Gastroesophageal sphincter (tissue), 3 donors: ENCODE measurements at regions not wholly inside any gene's neighbourhood (a gene's known extent, or its start where the extent isn't known, plus 50 kb on each side); places are given as distances from the start of the nearest gene placed in this dataset.

Source experiments
- POLR2A ChIP-seq, 2 donors: fragments of 450-650 bp; IDR thresholded peaks; one replicate each; pipeline ENCODE4 v1.6.1; 2017; ENCODE audit warnings: antibody characterized with exemption in 2 of 2, mild to moderate bottlenecking in 2 of 2, moderate library complexity in 1 of 2
- POLR2AphosphoS5 ChIP-seq: sonication (generic); formaldehyde crosslinking; IDR thresholded peaks from one replicate; pipeline ENCODE4 v1.6.1; 2017; ENCODE audit warnings: antibody characterized with exemption
- TF ChIP-seq, protein P1 (sequence below), 4 experiments: fragments of 200-600 bp in 2 of 4; fragments of 450-650 bp in 2 of 4; sonication (generic) in 1 of 4; IDR thresholded peaks; one replicate each; pipeline ENCODE4 v1.5.1; 2017 to 2019; ENCODE audit warnings: antibody characterized with exemption in 4 of 4, mild to moderate bottlenecking in 2 of 4, moderate library complexity in 2 of 4

GRCh38 chr2:160936044-160936806 lies 224.0 kb upstream of the TANK start:
- TF ChIP-seq POLR2A (IDR thresholded peaks at IDR 0.05) (no peak), POLR2AphosphoS5 (no peak)
- TF ChIP-seq, protein P1, sequence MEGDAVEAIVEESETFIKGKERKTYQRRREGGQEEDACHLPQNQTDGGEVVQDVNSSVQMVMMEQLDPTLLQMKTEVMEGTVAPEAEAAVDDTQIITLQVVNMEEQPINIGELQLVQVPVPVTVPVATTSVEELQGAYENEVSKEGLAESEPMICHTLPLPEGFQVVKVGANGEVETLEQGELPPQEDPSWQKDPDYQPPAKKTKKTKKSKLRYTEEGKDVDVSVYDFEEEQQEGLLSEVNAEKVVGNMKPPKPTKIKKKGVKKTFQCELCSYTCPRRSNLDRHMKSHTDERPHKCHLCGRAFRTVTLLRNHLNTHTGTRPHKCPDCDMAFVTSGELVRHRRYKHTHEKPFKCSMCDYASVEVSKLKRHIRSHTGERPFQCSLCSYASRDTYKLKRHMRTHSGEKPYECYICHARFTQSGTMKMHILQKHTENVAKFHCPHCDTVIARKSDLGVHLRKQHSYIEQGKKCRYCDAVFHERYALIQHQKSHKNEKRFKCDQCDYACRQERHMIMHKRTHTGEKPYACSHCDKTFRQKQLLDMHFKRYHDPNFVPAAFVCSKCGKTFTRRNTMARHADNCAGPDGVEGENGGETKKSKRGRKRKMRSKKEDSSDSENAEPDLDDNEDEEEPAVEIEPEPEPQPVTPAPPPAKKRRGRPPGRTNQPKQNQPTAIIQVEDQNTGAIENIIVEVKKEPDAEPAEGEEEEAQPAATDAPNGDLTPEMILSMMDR (IDR thresholded peaks at IDR 0.05) = no peak
